ENCODE measurements at regions not wholly inside any gene's neighbourhood (a gene's known extent, or its start where the extent isn't known, plus 50 kb on each side); places are given as distances from the start of the nearest gene placed in this dataset.
A peak's percentile ranks its signal among the peaks of the same experiment; 100 is the strongest.
"Not testable (repeated sequence)": the region's sequence is repeated elsewhere in the genome, so short reads cannot be mapped to it uniquely, and the experiment has no call there.

DNA sequence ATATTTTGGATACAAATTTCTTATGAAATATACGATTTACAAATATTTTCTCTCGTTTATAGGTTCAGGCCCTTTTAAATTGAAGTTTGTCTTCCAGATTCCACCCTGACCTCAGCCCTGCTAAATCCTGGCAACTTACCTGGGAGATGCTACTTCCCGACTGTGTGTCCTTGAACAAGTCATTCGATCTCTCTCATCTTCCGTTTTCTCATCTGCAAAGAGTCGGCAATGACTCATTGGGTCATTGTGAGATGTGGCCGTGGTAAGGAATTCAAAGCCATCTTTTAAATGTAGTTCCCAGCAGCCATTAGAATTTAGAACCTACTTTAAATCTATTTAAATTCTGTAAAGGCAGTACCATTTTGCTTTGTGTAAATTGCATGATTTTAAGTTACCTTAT, 72.5 kb downstream of the LHX2 start:
- Mint-ChIP-seq H3K4me3 (no peak overlapping the region), H3K4me1 (peaks cover under 1 to 2% of the 10 kb centered on the region in 2 donors), H3K36me3 (peaks cover 4 to 17% of the 10 kb centered on the region in 2 donors), H3K27me3 (peaks cover 17 to 20% of the 10 kb centered on the region in 2 donors), H3K27ac (no peak overlapping the region), H3K9me3 (peaks cover 16 to 18% of the 10 kb centered on the region in 2 donors)
- ATAC-seq (replicated peaks): no peak
- DNase-seq: no peak

DNA sequence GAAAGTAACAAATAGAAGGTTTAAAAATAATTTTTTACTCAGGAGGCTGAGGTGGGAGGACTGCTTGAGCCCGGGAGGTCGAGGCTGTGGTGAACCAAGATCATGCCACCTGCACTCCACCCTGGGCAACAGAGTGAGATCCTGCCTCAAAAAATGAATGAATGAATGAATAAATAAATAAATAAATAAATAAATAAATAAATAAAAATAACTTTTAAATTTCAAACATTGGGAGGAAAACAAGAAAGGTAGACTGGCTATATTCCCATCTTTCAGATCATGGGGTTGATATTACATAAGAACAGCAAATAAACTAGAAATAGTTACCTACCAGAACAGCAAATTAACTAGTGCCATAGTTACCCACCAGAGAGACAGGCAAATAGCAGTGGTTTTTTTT, 75.7 kb downstream of the LHX2 start:
- Mint-ChIP-seq H3K4me3 (no peak overlapping the region), H3K4me1 (peaks cover 11 to 19% of the 10 kb centered on the region in 2 donors), H3K9me3 (peaks cover 17 to 18% of the 10 kb centered on the region in 2 donors), H3K36me3 (peaks cover 4 to 17% of the 10 kb centered on the region in 2 donors), H3K27me3 (peaks cover 32 to 37% of the 10 kb centered on the region in 2 donors), H3K27ac (no peak overlapping the region)
- DNase-seq: no peak
- no peak for ATAC-seq (replicated peaks)

DNA sequence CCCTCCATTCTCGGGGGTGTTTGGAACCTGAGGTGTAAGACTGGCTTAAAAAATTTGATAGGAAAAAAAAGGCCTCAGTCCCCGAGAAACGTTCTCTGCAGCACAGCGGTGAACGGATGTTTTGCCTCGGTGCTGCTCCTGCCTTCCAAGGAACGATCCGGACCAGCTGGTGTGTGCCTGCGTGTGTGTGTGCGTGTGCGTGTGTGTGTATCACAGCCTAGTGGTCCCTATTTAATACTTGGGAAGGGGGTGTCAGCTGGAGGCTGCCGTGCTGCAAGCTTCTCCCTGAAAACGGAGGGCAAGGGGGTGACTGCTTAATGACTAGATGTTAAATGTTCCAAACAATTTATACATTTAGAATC, 76.9 kb downstream of the LHX2 start:
- ATAC-seq (replicated peaks): no peak
- Mint-ChIP-seq H3K4me1 (peaks cover 11 to 19% of the 10 kb centered on the region in 2 donors), H3K9me3 (peaks cover 17 to 18% of the 10 kb centered on the region in 2 donors), H3K4me3 (no peak overlapping the region), H3K27ac (no peak overlapping the region), H3K27me3 (peaks cover 33 to 40% of the 10 kb centered on the region in 2 donors), H3K36me3 (peaks cover 4 to 17% of the 10 kb centered on the region in 2 donors)
- no peak for DNase-seq

DNA sequence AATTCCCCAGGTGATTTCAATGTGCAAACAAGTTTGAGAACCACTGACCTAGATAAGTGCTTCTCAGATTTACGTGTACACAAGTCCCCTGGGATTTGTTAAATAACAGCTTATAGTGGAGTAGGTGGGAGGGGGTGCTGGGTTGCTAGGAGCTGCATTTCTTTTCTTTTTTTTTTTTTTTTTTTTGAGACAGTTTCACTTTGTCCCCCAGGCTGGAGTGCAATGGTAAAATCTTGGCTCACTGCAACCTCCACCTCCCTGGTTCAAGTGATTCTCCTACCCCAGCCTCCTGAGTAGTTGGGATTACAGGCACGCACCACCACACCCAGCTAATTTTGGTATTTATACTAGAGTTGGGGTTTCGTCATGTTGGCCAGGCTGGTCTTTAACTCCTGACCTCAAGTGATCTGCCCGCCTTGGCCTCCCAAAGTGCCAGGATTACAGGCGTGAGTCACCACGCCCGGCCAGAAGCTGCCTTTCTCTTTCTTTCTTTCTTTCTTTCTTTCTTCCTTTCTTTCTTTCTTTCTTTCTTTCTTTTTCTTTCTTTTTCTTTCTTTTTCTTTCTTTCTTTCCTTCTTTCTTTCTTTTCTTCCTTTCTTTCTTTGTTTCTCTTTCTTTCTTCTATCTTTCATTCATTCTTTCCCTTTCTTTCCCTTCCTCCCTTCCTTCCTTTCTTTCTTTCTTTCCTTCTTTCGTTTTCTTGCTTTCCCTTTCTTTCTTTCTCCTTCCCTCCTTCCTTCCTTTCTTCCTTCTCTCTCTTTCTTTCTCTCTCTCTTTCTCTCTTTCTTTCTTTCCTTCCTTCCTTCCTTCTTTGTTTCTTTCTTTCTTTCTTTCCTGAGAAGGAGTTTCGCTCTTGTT, 78.3 kb downstream of the LHX2 start:
- peaks cover 15 to 18% of the 10 kb centered on the region in 2 donors for H3K9me3 Mint-ChIP-seq
- H3K36me3 Mint-ChIP-seq: peaks cover 4 to 14% of the 10 kb centered on the region in 2 donors
- DNase-seq: peak; percentile 57
- H3K4me1 Mint-ChIP-seq: peaks cover 11 to 19% of the 10 kb centered on the region in 2 donors
- H3K4me3 Mint-ChIP-seq: peak overlapping the region in 1 of 2 donors; percentile 25
- peaks cover 36 to 43% of the 10 kb centered on the region in 2 donors for H3K27me3 Mint-ChIP-seq
- not testable (repeated sequence) for H3K27ac Mint-ChIP-seq
- ATAC-seq (replicated peaks): peak; percentile 96 to 97

DNA sequence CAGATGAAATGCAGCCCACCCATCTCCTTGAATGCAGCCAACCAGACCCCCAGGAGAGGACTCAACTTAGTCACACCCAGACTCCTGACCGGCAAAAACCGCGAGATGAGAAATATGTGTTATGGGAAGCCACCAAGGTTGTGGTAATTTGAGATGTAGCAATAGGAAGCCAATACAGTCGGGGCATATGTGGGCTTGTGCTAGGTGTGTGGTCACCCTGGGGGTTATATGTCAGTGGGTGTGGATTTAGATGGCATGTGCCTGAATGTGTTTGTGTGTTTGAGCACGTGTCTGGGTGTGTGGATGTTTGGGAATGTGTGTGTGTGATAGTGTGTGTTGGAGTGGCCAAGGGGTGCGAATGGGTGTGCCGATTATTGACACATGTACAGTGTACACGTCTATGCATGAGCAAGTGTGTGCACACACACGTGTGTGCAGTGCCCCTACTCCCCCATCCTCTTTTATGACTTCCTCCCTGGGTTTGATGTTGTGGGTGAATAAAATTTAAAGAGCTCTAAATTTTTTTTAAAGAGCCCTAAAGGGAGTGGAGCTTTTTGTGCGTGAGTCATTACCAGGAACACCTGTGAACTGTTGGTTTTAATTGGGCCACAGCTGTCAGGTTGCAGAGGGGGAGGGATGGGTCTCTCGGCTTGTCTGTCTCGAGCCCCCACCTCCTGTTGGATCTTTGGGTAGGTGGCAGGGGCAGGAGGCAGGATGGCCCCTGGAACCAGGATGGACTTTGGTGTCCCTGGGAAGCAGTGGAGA, 86.8 kb downstream of the LHX2 start:
- Mint-ChIP-seq H3K4me3 (no peak overlapping the region), H3K27ac (no peak overlapping the region), H3K9me3 (no peaks in the 10 kb centered on the region), H3K4me1 (peaks cover 7 to 15% of the 10 kb centered on the region in 2 donors), H3K36me3 (no peaks in the 10 kb centered on the region), H3K27me3 (peaks cover 35 to 50% of the 10 kb centered on the region in 2 donors)
- DNase-seq (no peak), ATAC-seq (replicated peaks) (no peak)

DNA sequence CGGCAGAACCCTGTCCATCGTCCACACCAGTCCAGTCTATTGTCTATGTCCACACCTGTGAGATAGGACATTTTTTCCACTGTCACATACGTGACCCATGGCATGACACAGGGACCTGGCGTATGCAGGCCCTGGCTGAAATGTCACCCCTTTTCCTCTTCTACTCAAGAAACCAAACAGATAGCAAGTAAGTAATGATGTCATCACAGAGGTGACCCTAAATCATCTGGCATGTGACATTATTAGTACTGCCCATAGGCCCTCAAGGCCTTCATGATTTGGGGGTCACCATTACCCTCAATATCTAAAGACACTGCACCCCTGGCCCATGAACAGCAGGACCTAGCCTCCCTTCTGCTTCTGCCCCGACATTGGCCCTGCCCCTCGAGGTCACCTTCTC, 88.3 kb downstream of the LHX2 start:
- no peak for ATAC-seq (replicated peaks)
- Mint-ChIP-seq H3K27me3 (peaks cover 33 to 44% of the 10 kb centered on the region in 2 donors), H3K36me3 (no peaks in the 10 kb centered on the region), H3K4me3 (no peak overlapping the region), H3K4me1 (peaks cover 13 to 18% of the 10 kb centered on the region in 2 donors), H3K27ac (no peak overlapping the region), H3K9me3 (no peaks in the 10 kb centered on the region)
- DNase-seq: no peak

DNA sequence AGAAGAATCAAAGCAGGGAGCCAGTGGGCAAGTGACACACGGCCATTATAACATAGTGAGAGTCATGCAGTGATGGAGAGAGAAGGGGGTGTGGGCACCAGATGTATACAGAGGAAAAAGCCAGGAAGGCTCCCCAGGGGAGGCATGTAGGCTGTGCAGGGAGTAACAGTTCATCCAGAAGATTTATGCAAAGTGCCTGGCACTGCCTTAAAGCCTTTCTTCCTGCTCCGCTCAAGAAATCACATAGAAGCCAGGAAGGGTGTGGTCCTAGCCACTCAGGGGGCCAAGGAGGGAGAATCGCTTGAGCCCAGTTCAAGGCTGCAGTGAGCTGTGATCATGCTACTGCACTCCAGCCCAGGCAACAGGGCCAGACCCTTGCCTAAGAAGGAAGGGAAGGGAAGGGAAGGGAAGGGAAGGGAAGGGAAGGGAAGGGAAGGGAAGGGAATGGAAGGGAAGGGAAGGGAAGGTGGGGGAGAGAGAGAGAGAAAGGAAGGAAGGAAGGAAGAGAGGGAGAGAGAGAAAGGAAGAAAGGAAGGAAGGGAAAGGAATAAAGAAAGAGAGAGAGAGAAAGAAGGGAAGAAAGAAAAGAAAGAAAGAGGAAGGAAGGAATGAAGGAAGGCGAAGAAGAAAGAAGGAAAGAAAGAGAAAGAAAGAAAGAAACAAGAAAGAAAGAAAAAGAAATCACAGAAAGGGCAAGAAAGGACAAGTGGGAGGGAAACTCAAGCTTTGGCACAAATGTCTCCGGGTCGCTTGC, 89.8 kb downstream of the LHX2 start:
- H3K36me3 Mint-ChIP-seq: no peaks in the 10 kb centered on the region
- peaks cover 46 to 54% of the 10 kb centered on the region in 2 donors for H3K27me3 Mint-ChIP-seq
- ATAC-seq (replicated peaks) (no peak), DNase-seq (no peak)
- H3K9me3 Mint-ChIP-seq: no peaks in the 10 kb centered on the region
- H3K27ac Mint-ChIP-seq: no peak overlapping the region
- no peak overlapping the region for H3K4me3 Mint-ChIP-seq
- peaks cover 13 to 25% of the 10 kb centered on the region in 2 donors for H3K4me1 Mint-ChIP-seq

DNA sequence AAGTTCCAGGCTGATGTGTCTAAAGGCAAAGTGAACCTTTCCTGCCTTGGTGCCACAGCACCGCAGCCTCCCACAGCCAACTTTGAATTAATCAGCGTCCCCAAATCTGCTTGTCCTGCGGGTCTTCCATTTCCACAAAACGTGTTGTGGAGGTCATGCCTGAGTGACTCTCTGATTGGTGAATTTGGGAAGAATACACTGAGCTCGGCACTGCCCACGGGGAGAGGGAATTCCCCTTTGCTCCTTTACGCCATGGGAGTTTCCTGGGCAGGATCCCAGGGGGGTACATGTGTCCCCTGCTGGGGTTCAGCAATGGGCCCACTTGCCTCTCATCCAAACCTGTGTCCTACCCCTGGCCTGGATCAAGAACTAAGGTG, 90.4 kb downstream of the LHX2 start:
- ATAC-seq (replicated peaks) (no peak), DNase-seq (no peak)
- Mint-ChIP-seq H3K9me3 (no peaks in the 10 kb centered on the region), H3K27me3 (peaks cover 47 to 58% of the 10 kb centered on the region in 2 donors), H3K4me1 (peaks cover 13 to 26% of the 10 kb centered on the region in 2 donors), H3K4me3 (no peak overlapping the region), H3K27ac (no peak overlapping the region), H3K36me3 (no peaks in the 10 kb centered on the region)

DNA sequence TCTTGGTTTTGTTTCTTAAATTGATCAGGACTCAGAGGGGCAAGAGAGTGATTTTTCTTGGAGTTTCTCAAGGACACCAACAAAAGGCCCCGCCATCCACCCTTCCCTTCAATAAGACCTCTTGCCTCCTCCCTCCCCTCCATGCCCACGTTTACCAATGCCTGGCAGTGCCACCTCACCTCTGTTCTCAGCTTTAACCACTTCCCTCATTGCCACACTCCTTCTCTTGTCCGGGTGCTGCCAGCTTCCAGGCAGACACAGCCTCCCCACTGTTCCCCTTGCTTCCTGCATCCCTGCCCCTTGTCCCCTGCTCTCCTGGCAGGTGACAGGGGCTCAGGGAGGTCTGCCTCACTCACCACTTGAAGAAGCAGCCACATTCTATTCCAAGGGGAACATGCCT, 90.8 kb downstream of the LHX2 start:
- peaks cover 48 to 57% of the 10 kb centered on the region in 2 donors for H3K27me3 Mint-ChIP-seq
- ATAC-seq (replicated peaks): peak in 1 of 2 donors; percentile 31
- no peak for DNase-seq
- no peaks in the 10 kb centered on the region for H3K9me3 Mint-ChIP-seq
- no peak overlapping the region for H3K4me3 Mint-ChIP-seq
- H3K4me1 Mint-ChIP-seq: peaks cover 13 to 26% of the 10 kb centered on the region in 2 donors
- H3K36me3 Mint-ChIP-seq: no peaks in the 10 kb centered on the region
- no peak overlapping the region for H3K27ac Mint-ChIP-seq

DNA sequence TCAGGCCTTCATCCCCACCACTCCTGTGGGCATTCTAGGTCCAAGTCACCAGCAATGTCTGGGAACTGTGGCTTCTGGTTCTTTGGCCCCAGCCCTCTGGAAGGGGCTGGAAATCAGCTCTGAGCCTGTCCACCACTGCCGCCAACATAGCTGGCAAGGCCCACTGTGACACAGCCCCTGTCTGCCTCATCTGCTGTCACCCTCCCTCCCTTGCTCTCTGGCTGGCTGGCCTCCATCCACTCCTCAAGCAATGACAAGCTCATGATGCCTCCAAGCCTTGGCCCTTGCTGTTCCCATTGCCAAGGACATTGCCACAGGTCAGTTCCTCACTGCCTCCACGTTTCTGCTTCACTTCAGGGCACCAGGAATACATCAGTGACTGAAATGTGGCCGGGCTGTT, 93.7 kb downstream of the LHX2 start:
- H3K36me3 Mint-ChIP-seq: no peaks in the 10 kb centered on the region
- no peaks in the 10 kb centered on the region for H3K9me3 Mint-ChIP-seq
- no peak overlapping the region for H3K4me3 Mint-ChIP-seq
- DNase-seq: no peak
- peaks cover 13 to 26% of the 10 kb centered on the region in 2 donors for H3K4me1 Mint-ChIP-seq
- peaks cover 57 to 60% of the 10 kb centered on the region in 2 donors for H3K27me3 Mint-ChIP-seq
- no peak for ATAC-seq (replicated peaks)
- peak overlapping the region; percentile 27 for H3K27ac Mint-ChIP-seq

DNA sequence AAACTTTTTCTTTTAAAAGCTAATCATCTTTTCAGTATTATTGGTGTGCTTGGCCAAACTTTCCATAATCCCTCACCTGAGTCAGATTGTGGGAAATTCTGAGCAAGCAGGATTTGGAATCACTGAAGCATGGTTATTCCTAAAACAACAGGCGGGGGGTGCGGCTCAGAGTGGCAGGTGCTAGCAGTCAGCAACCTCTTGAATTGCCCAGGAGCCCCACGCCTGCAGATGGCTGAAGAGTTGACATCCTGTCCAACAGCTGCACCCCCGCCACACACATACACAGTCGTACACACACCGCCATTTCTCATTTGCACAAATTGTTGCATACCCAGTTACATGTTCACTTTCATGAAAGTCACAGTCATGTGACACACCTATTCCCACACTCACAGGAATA, 96.6 kb downstream of the LHX2 start:
- H3K4me1 Mint-ChIP-seq: peaks cover 6 to 12% of the 10 kb centered on the region in 2 donors
- no peak for ATAC-seq (replicated peaks)
- no peak for DNase-seq
- no peak overlapping the region for H3K27ac Mint-ChIP-seq
- H3K9me3 Mint-ChIP-seq: peaks cover 0 to 1% of the 10 kb centered on the region in 2 donors
- peaks cover 40 to 56% of the 10 kb centered on the region in 2 donors for H3K27me3 Mint-ChIP-seq
- H3K4me3 Mint-ChIP-seq: no peak overlapping the region
- no peaks in the 10 kb centered on the region for H3K36me3 Mint-ChIP-seq

DNA sequence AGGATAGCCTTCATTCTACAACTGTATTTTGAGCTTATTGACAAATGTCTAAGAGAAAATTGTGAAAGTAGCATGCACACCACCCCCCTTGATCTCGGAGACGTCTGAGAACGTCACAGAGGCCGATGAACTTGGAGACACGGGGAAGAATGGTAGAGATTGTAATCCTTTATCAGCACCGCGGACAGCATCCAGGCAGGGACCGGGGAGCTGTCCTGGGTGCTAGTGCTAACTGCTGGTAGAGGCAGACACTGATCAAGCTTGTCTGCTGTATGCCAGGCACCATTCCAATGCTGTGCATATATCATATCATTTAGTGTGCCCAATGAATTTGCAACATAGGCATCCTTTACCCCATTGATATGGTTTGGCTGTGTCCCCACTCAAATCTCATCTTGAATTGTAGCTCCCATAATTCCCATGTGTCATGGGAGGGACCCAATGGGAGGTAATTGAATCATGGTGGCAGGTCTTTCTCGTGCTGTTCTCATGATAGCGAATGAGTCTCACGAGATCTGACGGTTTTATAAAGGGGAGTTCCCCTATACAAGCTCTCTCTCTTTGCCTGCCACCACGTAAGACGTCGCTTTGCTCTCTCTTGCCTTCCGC, 98.8 kb downstream of the LHX2 start:
- H3K4me1 Mint-ChIP-seq: peaks cover 0 to 6% of the 10 kb centered on the region in 2 donors
- ATAC-seq (replicated peaks): peak; percentile 55 to 60
- H3K27ac Mint-ChIP-seq: no peak overlapping the region
- peaks cover 0 to 1% of the 10 kb centered on the region in 2 donors for H3K9me3 Mint-ChIP-seq
- H3K4me3 Mint-ChIP-seq: no peak overlapping the region
- no peaks in the 10 kb centered on the region for H3K36me3 Mint-ChIP-seq
- no peak for DNase-seq
- H3K27me3 Mint-ChIP-seq: peaks cover 41 to 61% of the 10 kb centered on the region in 2 donors

DNA sequence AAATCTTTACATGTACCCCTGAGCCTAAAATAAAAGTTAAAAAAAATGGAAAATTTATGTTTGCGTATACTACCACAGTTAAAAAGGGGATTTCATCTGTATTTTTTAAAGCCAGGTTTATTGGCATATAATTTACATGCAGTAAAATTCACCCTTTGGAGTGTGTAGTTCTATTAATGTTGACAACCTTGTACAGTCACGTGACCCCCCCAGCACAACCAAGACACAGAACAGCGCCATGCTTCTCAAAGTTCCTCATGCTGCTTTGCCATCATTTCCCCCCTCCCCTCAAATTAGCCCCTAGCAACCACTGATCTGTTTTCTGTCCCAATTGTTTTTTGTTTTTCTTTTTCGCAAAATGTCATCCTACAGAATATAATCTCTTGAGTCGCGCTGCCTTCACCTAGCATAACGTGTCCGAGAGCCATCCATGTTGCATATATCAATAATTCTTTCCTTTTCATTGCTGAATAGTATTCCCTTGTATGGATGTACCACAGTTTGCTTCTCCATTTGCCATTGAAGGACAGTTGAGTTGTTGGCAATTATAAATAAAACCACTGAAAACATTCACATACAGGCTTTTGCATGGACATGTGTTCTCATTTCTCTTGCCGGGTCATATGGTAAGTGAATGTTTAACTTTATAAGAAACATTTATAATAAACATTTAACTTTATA, 105.3 kb downstream of the LHX2 start:
- DNase-seq: no peak
- Mint-ChIP-seq H3K9me3 (peaks cover 4 to 6% of the 10 kb centered on the region in 2 donors), H3K4me3 (no peak overlapping the region), H3K36me3 (peaks cover 0 to 4% of the 10 kb centered on the region in 2 donors), H3K27me3 (peaks cover 37 to 50% of the 10 kb centered on the region in 2 donors), H3K27ac (no peak overlapping the region), H3K4me1 (peaks cover 0 to 2% of the 10 kb centered on the region in 2 donors)
- ATAC-seq (replicated peaks): no peak
